HG03097 (cell line): ENCODE measurements at regions not wholly inside any gene's neighbourhood (a gene's known extent, or its start where the extent isn't known, plus 50 kb on each side); places are given as distances from the start of the nearest gene placed in this dataset.
"Not testable (repeated sequence)": the region's sequence is repeated elsewhere in the genome, so short reads cannot be mapped to it uniquely, and the experiment has no call there.

Experiments used
- ATAC-seq: cut with Tn5 transposase; IDR thresholded peaks from one replicate; pipeline ENCODE4 v1.9.1; 2021; ENCODE audit not compliant: unreplicated experiment, low FRiP score

GRCh38 chr3:16704941-16705340, 99.7 kb upstream of the DAZL start:
- ATAC-seq: no peak

GRCh38 chr3:16707260-16707659, 102.0 kb upstream of the DAZL start:
- ATAC-seq: no peak

- ATAC-seq: no peak
Observed at GRCh38 chr3:16708285-16708684, 103.1 kb upstream of the DAZL start.

- not testable (repeated sequence) for ATAC-seq
Observed at GRCh38 chr3:16711691-16712090, 106.5 kb upstream of the DAZL start.

GRCh38 chr3:16715281-16715680, 110.1 kb upstream of the DAZL start:
- no peak for ATAC-seq

GRCh38 chr3:16719426-16719825, 114.2 kb upstream of the DAZL start:
- ATAC-seq: no peak

- ATAC-seq: no peak
Observed at GRCh38 chr3:16720367-16720940, 115.2 kb upstream of the DAZL start.

- ATAC-seq: no peak
Observed at GRCh38 chr3:16721494-16721893, 116.3 kb upstream of the DAZL start.

- no peak for ATAC-seq
Observed at GRCh38 chr3:16723978-16724377, 118.8 kb upstream of the DAZL start.

GRCh38 chr3:16724487-16724886, 119.3 kb upstream of the DAZL start:
- ATAC-seq: no peak

GRCh38 chr3:16725972-16726371, 120.7 kb upstream of the DAZL start:
- ATAC-seq: no peak

GRCh38 chr3:16728770-16729745, 123.8 kb upstream of the DAZL start:
- ATAC-seq: no peak

GRCh38 chr3:16738451-16738850, 133.2 kb upstream of the DAZL start:
- no peak for ATAC-seq

GRCh38 chr3:16739541-16740105, 134.4 kb upstream of the DAZL start:
- ATAC-seq: no peak

- ATAC-seq: no peak
Observed at GRCh38 chr3:16740515-16740914, 135.3 kb upstream of the DAZL start.

GRCh38 chr3:16741103-16741758, 136.0 kb upstream of the DAZL start:
- ATAC-seq: no peak

- ATAC-seq: no peak
Observed at GRCh38 chr3:16741890-16742289, 136.7 kb upstream of the DAZL start.

- no peak for ATAC-seq
Observed at GRCh38 chr3:16743276-16743675, 138.1 kb upstream of the DAZL start.

GRCh38 chr3:16759227-16759903, 125.4 kb upstream of the PLCL2 start:
- ATAC-seq: no peak

- no peak for ATAC-seq
Observed at GRCh38 chr3:16761571-16761970, 123.2 kb upstream of the PLCL2 start.

GRCh38 chr3:16765661-16766060, 119.1 kb upstream of the PLCL2 start:
- ATAC-seq: no peak
